ENCODE measurements at regions not wholly inside any gene's neighbourhood (a gene's known extent, or its start where the extent isn't known, plus 50 kb on each side); places are given as distances from the start of the nearest gene placed in this dataset.

GRCh38 chr13:75091718-75092117 is 390.3 kb downstream of the TBC1D4 start:
- Mint-ChIP-seq H3K4me3 (no peak overlapping the region), H3K27ac (peak overlapping the region in 1 of 6 donors; percentile 55), H3K4me1 (no peaks in the 10 kb centered on the region), H3K27me3 (no peaks in the 10 kb centered on the region), H3K36me3 (no peaks in the 10 kb centered on the region), H3K9me3 (peaks cover 0 to 5% (median 0%) of the 10 kb centered on the region in 7 donors)
- DNase-seq, result no peak
- no peak for ATAC-seq (ENCODE audit: low read depth in 2 of 2)

GRCh38 chr13:75090872-75091615 is 390.9 kb downstream of the TBC1D4 start:
- Mint-ChIP-seq H3K36me3 (no peaks in the 10 kb centered on the region), H3K4me1 (no peaks in the 10 kb centered on the region), H3K4me3 (no peak overlapping the region), H3K27me3 (no peaks in the 10 kb centered on the region), H3K27ac (no peak overlapping the region), H3K9me3 (peaks cover 0 to 4% (median 2%) of the 10 kb centered on the region in 7 donors)
- DNase-seq, result no peak
- no peak for ATAC-seq (ENCODE audit: low read depth in 2 of 2)

GRCh38 chr13:75088915-75089314 is 393.1 kb downstream of the TBC1D4 start:
- no peak overlapping the region for H3K4me3 Mint-ChIP-seq
- peaks cover 0 to 5% (median 0%) of the 10 kb centered on the region in 7 donors for H3K9me3 Mint-ChIP-seq
- H3K36me3 Mint-ChIP-seq, result no peaks in the 10 kb centered on the region
- ATAC-seq (ENCODE audit: low read depth in 2 of 2) (no peak), DNase-seq (no peak)
- no peaks in the 10 kb centered on the region for H3K4me1 Mint-ChIP-seq
- no peak overlapping the region for H3K27ac Mint-ChIP-seq
- no peaks in the 10 kb centered on the region for H3K27me3 Mint-ChIP-seq

- DNase-seq, result no peak
- H3K9me3 Mint-ChIP-seq, result peaks cover 0 to 13% (median 3%) of the 10 kb centered on the region in 7 donors
- H3K27ac Mint-ChIP-seq, result no peak overlapping the region
- no peaks in the 10 kb centered on the region for H3K36me3 Mint-ChIP-seq
- no peak overlapping the region for H3K4me3 Mint-ChIP-seq
- ATAC-seq (ENCODE audit: low read depth in 2 of 2), result no peak
- no peaks in the 10 kb centered on the region for H3K27me3 Mint-ChIP-seq
- no peaks in the 10 kb centered on the region for H3K4me1 Mint-ChIP-seq
Measured at GRCh38 chr13:75079226-75079625, 402.7 kb downstream of the TBC1D4 start.

- no peak overlapping the region for H3K4me3 Mint-ChIP-seq
- DNase-seq, result no peak
- no peaks in the 10 kb centered on the region for H3K36me3 Mint-ChIP-seq
- no peak overlapping the region for H3K27ac Mint-ChIP-seq
- peaks cover 0 to 13% (median 3%) of the 10 kb centered on the region in 7 donors for H3K9me3 Mint-ChIP-seq
- no peak for ATAC-seq (ENCODE audit: low read depth in 2 of 2)
- H3K4me1 Mint-ChIP-seq, result no peaks in the 10 kb centered on the region
- H3K27me3 Mint-ChIP-seq, result no peaks in the 10 kb centered on the region
Measured at GRCh38 chr13:75076476-75076875, 405.5 kb downstream of the TBC1D4 start.

GRCh38 chr13:75073786-75074185 is 408.2 kb downstream of the TBC1D4 start:
- H3K9me3 Mint-ChIP-seq, result peaks cover 0 to 9% (median 3%) of the 10 kb centered on the region in 7 donors
- H3K36me3 Mint-ChIP-seq, result no peaks in the 10 kb centered on the region
- no peak for ATAC-seq (ENCODE audit: low read depth in 2 of 2)
- no peaks in the 10 kb centered on the region for H3K27me3 Mint-ChIP-seq
- no peaks in the 10 kb centered on the region for H3K4me1 Mint-ChIP-seq
- no peak overlapping the region for H3K27ac Mint-ChIP-seq
- no peak overlapping the region for H3K4me3 Mint-ChIP-seq
- no peak for DNase-seq

GRCh38 chr13:75072891-75073290 is 409.1 kb downstream of the TBC1D4 start:
- Mint-ChIP-seq H3K4me3 (no peak overlapping the region), H3K4me1 (no peaks in the 10 kb centered on the region), H3K27me3 (no peaks in the 10 kb centered on the region), H3K36me3 (no peaks in the 10 kb centered on the region), H3K27ac (no peak overlapping the region), H3K9me3 (peaks cover 0 to 9% (median under 1%) of the 10 kb centered on the region in 7 donors)
- DNase-seq (no peak), ATAC-seq (ENCODE audit: low read depth in 2 of 2) (no peak)

GRCh38 chr13:75072368-75072767 is 409.6 kb downstream of the TBC1D4 start:
- Mint-ChIP-seq H3K4me3 (no peak overlapping the region), H3K27me3 (no peaks in the 10 kb centered on the region), H3K4me1 (no peaks in the 10 kb centered on the region), H3K27ac (no peak overlapping the region), H3K9me3 (peaks cover 0 to 9% (median 0%) of the 10 kb centered on the region in 7 donors), H3K36me3 (no peaks in the 10 kb centered on the region)
- DNase-seq (no peak), ATAC-seq (ENCODE audit: low read depth in 2 of 2) (no peak)

- no peak overlapping the region for H3K27ac Mint-ChIP-seq
- no peak overlapping the region for H3K4me3 Mint-ChIP-seq
- no peaks in the 10 kb centered on the region for H3K27me3 Mint-ChIP-seq
- no peak for DNase-seq
- no peak for ATAC-seq (ENCODE audit: low read depth in 2 of 2)
- H3K9me3 Mint-ChIP-seq, result peaks cover 0 to 6% (median 0%) of the 10 kb centered on the region in 7 donors
- no peaks in the 10 kb centered on the region for H3K36me3 Mint-ChIP-seq
- no peaks in the 10 kb centered on the region for H3K4me1 Mint-ChIP-seq
Measured at GRCh38 chr13:75071796-75072195, 410.2 kb downstream of the TBC1D4 start.

GRCh38 chr13:75071395-75071794 is 410.6 kb downstream of the TBC1D4 start:
- H3K27me3 Mint-ChIP-seq, result no peaks in the 10 kb centered on the region
- no peak overlapping the region for H3K27ac Mint-ChIP-seq
- H3K4me3 Mint-ChIP-seq, result no peak overlapping the region
- no peak for ATAC-seq (ENCODE audit: low read depth in 2 of 2)
- no peak for DNase-seq
- peaks cover 0 to 6% (median 0%) of the 10 kb centered on the region in 7 donors for H3K9me3 Mint-ChIP-seq
- H3K4me1 Mint-ChIP-seq, result no peaks in the 10 kb centered on the region
- no peaks in the 10 kb centered on the region for H3K36me3 Mint-ChIP-seq

- Mint-ChIP-seq H3K27ac (no peak overlapping the region), H3K9me3 (peaks cover 0 to 5% (median 4%) of the 10 kb centered on the region in 7 donors), H3K27me3 (no peaks in the 10 kb centered on the region), H3K36me3 (no peaks in the 10 kb centered on the region), H3K4me3 (no peak overlapping the region), H3K4me1 (no peaks in the 10 kb centered on the region)
- DNase-seq, result no peak
- ATAC-seq (ENCODE audit: low read depth in 2 of 2), result no peak
Measured at GRCh38 chr13:75061909-75062308, 420.1 kb downstream of the TBC1D4 start.

- Mint-ChIP-seq H3K4me1 (no peaks in the 10 kb centered on the region), H3K27me3 (peaks cover 0 to 4% (median 0%) of the 10 kb centered on the region in 3 donors), H3K36me3 (no peaks in the 10 kb centered on the region), H3K4me3 (no peak overlapping the region), H3K27ac (no peak overlapping the region), H3K9me3 (peaks cover 0 to 5% (median 0%) of the 10 kb centered on the region in 7 donors)
- no peak for DNase-seq
- ATAC-seq (ENCODE audit: low read depth in 2 of 2), result no peak
Measured at GRCh38 chr13:75055296-75055695, 426.7 kb downstream of the TBC1D4 start.

- Mint-ChIP-seq H3K36me3 (no peaks in the 10 kb centered on the region), H3K9me3 (peaks cover 0 to 11% (median 4%) of the 10 kb centered on the region in 7 donors), H3K27me3 (peaks cover 0 to 4% (median 0%) of the 10 kb centered on the region in 3 donors), H3K27ac (no peak overlapping the region), H3K4me3 (no peak overlapping the region), H3K4me1 (no peaks in the 10 kb centered on the region)
- ATAC-seq (ENCODE audit: low read depth in 2 of 2) (no peak), DNase-seq (no peak)
Measured at GRCh38 chr13:75052616-75053015, 429.4 kb downstream of the TBC1D4 start.

GRCh38 chr13:75050419-75051046 is 431.4 kb downstream of the TBC1D4 start:
- Mint-ChIP-seq H3K27ac (no peak overlapping the region), H3K27me3 (peaks cover 0 to 4% (median 0%) of the 10 kb centered on the region in 3 donors), H3K9me3 (peaks cover 0 to 15% (median 6%) of the 10 kb centered on the region in 7 donors), H3K4me3 (no peak overlapping the region), H3K36me3 (no peaks in the 10 kb centered on the region), H3K4me1 (no peaks in the 10 kb centered on the region)
- ATAC-seq (ENCODE audit: low read depth in 2 of 2) (no peak), DNase-seq (no peak)
